Skeletal muscle satellite cell (primary cell): ENCODE measurements at regions not wholly inside any gene's neighbourhood (a gene's known extent, or its start where the extent isn't known, plus 50 kb on each side); places are given as distances from the start of the nearest gene placed in this dataset.

Experiments
- H3K27me3 ChIP-seq: 2 replicates; pipeline ENCODE4 v1.7.0; 2013; ENCODE audit warnings: low read length; ENCODE audit not compliant: control insufficient read depth, insufficient read depth
- H3K36me3 ChIP-seq: 2 replicates; pipeline ENCODE4 v1.7.0; 2013; ENCODE audit warnings: mild to moderate bottlenecking, control low read depth, low read length; ENCODE audit not compliant: insufficient read depth
- H3K4me1 ChIP-seq: 2 replicates; pipeline ENCODE4 v1.7.0; 2013; ENCODE audit warnings: low read length; ENCODE audit not compliant: control insufficient read depth, insufficient read depth
- H3K4me2 ChIP-seq: 2 replicates; pipeline ENCODE4 v1.7.0; 2013; ENCODE audit warnings: mild to moderate bottlenecking, low read length
- H3K4me3 ChIP-seq: 2 replicates; pipeline ENCODE4 v1.7.0; 2013; ENCODE audit warnings: low read length
- H3K9ac ChIP-seq: 2 replicates; pipeline ENCODE4 v1.7.0; 2013; ENCODE audit warnings: mild to moderate bottlenecking, low read depth, low read length, moderate library complexity
- H3K9me3 ChIP-seq: replicated peaks from 2 replicates; pipeline ENCODE4 v1.7.0; 2013; ENCODE audit warnings: mild to moderate bottlenecking, control low read depth, low read length

DNA sequence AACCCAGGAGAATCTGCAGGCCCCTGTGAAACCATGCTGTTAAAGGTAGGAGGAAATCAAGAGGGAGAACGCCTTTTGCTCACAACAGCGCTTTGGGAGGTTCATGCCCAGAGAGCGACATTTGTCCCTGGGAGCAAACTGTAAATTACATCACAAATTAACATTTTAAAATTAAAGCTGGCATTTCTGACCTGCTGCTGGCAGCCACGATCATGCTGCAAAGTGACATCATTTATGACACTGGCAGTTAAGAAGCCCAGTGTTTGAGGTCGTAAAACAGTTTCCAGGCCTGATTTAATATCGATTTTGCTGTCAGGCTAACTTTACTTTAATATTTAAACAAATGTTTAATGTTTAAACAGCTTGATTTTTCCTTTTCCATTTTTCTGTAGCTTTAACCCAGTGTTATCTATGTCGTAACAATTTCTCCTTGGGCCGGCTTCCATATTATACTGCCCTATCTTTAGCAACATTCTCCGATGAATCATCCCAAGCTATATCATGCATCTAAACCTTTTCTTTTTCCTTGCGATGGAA is 86.5 kb upstream of the NPVF start:
- Histone ChIP-seq H3K36me3 (no peaks in the 10 kb centered on the region), H3K9ac (no peak overlapping the region), H3K9me3 (no peaks in the 10 kb centered on the region), H3K27me3 (no peaks in the 10 kb centered on the region), H3K4me2 (no peak overlapping the region), H3K4me1 (no peaks in the 10 kb centered on the region), H3K4me3 (no peak overlapping the region)

- no peak overlapping the region for H3K4me3 ChIP-seq
- H3K4me1 ChIP-seq: no peaks in the 10 kb centered on the region
- peaks cover 3% of the 10 kb centered on the region for H3K27me3 ChIP-seq
- H3K9ac ChIP-seq: no peak overlapping the region
- H3K4me2 ChIP-seq: no peak overlapping the region
- H3K9me3 ChIP-seq: no peaks in the 10 kb centered on the region
- no peaks in the 10 kb centered on the region for H3K36me3 ChIP-seq
These were observed 88.1 kb upstream of the NPVF start for GRCh38 chr7:25316366-25316765.

GRCh38 chr7:25318047-25318446 is 89.8 kb upstream of the NPVF start:
- Histone ChIP-seq H3K36me3 (no peaks in the 10 kb centered on the region), H3K9ac (no peak overlapping the region), H3K27me3 (peaks cover 7% of the 10 kb centered on the region), H3K4me1 (no peaks in the 10 kb centered on the region), H3K4me2 (no peak overlapping the region), H3K4me3 (no peak overlapping the region), H3K9me3 (no peaks in the 10 kb centered on the region)

GRCh38 chr7:25319707-25320106 is 91.4 kb upstream of the NPVF start:
- Histone ChIP-seq H3K4me2 (no peak overlapping the region), H3K27me3 (peaks cover 7% of the 10 kb centered on the region), H3K9ac (no peak overlapping the region), H3K9me3 (no peaks in the 10 kb centered on the region), H3K36me3 (no peaks in the 10 kb centered on the region), H3K4me3 (no peak overlapping the region), H3K4me1 (no peaks in the 10 kb centered on the region)

DNA sequence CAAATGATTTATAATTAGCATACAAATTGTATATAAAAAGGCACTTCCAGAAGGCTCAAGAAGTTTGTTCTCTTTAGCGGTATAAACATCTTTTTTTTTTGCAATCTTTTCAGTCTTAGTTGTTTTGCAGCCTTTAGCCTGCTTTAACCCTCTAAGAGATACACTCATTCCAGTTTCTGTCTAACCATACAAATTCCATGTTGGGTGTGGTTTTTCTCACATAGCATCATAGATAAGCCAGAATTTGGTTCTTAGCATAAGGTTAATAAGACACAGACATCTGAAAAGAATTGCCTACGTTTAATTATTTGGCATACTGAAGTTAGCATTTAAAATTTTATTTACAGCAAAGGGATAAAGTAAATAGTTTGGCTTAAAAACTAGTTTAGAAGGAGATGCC is 92.5 kb upstream of the NPVF start:
- Histone ChIP-seq H3K27me3 (peaks cover 7% of the 10 kb centered on the region), H3K36me3 (no peaks in the 10 kb centered on the region), H3K9ac (no peak overlapping the region), H3K9me3 (no peaks in the 10 kb centered on the region), H3K4me3 (no peak overlapping the region), H3K4me1 (no peaks in the 10 kb centered on the region), H3K4me2 (no peak overlapping the region)

DNA sequence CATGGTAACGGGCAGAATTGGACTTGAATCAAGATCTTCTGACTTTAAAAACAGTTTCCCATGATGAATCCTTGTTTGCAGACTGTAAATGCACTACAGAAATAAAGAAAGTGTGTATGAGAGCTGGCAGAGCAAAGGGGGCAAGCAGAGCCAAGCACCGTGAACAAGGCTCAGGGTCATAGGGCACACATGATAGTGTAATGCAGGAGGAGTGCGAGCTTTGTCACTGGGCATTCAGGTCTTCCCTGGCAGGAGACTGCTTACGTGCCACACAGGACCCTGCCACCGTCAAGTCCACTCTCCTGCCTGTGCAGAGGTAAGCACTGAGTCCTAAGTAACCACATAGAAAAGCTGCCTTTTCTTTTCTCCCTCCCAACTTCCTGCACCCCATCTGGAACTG is 93.1 kb upstream of the NPVF start:
- no peak overlapping the region for H3K4me2 ChIP-seq
- peaks cover 7% of the 10 kb centered on the region for H3K27me3 ChIP-seq
- no peak overlapping the region for H3K9ac ChIP-seq
- H3K9me3 ChIP-seq: no peaks in the 10 kb centered on the region
- H3K36me3 ChIP-seq: no peaks in the 10 kb centered on the region
- H3K4me1 ChIP-seq: no peaks in the 10 kb centered on the region
- H3K4me3 ChIP-seq: no peak overlapping the region

- Histone ChIP-seq H3K9ac (no peak overlapping the region), H3K27me3 (peaks cover 7% of the 10 kb centered on the region), H3K36me3 (no peaks in the 10 kb centered on the region), H3K9me3 (no peaks in the 10 kb centered on the region), H3K4me1 (no peaks in the 10 kb centered on the region), H3K4me2 (no peak overlapping the region), H3K4me3 (no peak overlapping the region)
These were observed 94.2 kb upstream of the NPVF start for GRCh38 chr7:25322473-25322872.

- H3K9me3 ChIP-seq: no peaks in the 10 kb centered on the region
- no peaks in the 10 kb centered on the region for H3K4me1 ChIP-seq
- no peak overlapping the region for H3K4me2 ChIP-seq
- H3K4me3 ChIP-seq: no peak overlapping the region
- no peak overlapping the region for H3K9ac ChIP-seq
- peaks cover 7% of the 10 kb centered on the region for H3K27me3 ChIP-seq
- no peaks in the 10 kb centered on the region for H3K36me3 ChIP-seq
These were observed 97.0 kb upstream of the NPVF start for GRCh38 chr7:25325186-25325757.

DNA sequence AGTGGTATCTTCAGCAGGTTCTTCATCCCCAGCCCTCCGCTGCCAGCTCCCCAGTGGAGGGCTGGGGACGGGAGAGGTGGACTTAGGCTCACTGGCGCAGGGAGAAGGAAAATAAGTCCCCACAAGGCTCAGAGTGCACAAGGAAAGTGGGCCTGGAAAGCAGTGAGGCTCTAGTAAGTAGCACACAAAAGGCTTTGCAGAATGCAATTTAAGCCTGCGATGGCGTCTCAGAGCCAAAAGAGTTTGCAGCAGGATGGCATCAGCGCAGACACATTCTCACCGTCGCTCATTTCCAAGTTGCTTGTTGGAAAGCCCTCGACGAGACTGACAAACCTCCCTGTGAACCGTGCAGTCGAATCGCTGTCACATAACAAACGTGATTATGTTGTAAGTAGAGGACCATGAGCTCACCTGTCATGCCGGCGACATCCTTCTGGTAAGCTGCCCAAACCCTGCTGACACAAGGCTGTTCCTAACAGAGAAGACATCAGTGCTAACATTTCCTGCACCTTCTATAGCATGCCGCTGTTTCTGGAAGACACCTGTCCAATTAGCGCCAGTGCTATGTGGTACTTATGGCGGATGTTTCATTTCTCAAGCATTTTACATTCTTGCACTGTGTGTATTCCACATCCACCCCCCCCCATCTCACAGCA is 98.3 kb upstream of the NPVF start:
- Histone ChIP-seq H3K4me2 (no peak overlapping the region), H3K27me3 (peaks cover 1% of the 10 kb centered on the region), H3K36me3 (no peaks in the 10 kb centered on the region), H3K4me1 (no peaks in the 10 kb centered on the region), H3K9ac (no peak overlapping the region), H3K4me3 (no peak overlapping the region), H3K9me3 (no peaks in the 10 kb centered on the region)

DNA sequence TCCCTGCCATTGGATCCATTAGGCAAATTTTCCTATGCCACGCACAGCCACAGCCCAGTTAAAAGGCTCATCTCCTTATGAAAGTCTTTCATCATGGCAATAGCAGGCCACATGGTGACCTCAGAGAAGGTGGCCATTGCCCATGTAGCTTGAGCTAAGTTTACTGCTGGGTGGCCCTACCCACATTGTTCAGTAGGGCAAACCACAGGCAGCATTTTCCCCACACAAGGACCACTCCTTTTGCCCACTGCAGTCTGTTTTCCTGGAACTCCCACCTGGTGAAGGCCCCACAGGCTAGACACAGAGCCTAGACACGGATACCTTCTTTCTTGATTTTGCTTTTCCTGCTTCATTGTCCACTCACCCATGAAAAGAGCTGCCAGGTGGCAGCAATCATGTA is 101.5 kb upstream of the NPVF start:
- H3K9ac ChIP-seq: no peak overlapping the region
- no peaks in the 10 kb centered on the region for H3K36me3 ChIP-seq
- H3K4me1 ChIP-seq: no peaks in the 10 kb centered on the region

GRCh38 chr7:25333296-25333928 is 105.1 kb upstream of the NPVF start:
- no peaks in the 10 kb centered on the region for H3K27me3 ChIP-seq
- no peak overlapping the region for H3K4me2 ChIP-seq
- H3K4me3 ChIP-seq: no peak overlapping the region
- H3K4me1 ChIP-seq: no peaks in the 10 kb centered on the region
- no peak overlapping the region for H3K9ac ChIP-seq
- no peaks in the 10 kb centered on the region for H3K9me3 ChIP-seq
- no peaks in the 10 kb centered on the region for H3K36me3 ChIP-seq

More for the DNA sequence above, 101.5 kb upstream of the NPVF start:
- H3K4me2 ChIP-seq: no peak overlapping the region
- H3K9me3 ChIP-seq: no peaks in the 10 kb centered on the region
- H3K4me3 ChIP-seq: no peak overlapping the region
- H3K27me3 ChIP-seq: no peaks in the 10 kb centered on the region
